ENCODE measurements at regions not wholly inside any gene's neighbourhood (a gene's known extent, or its start where the extent isn't known, plus 50 kb on each side); places are given as distances from the start of the nearest gene placed in this dataset.

DNA sequence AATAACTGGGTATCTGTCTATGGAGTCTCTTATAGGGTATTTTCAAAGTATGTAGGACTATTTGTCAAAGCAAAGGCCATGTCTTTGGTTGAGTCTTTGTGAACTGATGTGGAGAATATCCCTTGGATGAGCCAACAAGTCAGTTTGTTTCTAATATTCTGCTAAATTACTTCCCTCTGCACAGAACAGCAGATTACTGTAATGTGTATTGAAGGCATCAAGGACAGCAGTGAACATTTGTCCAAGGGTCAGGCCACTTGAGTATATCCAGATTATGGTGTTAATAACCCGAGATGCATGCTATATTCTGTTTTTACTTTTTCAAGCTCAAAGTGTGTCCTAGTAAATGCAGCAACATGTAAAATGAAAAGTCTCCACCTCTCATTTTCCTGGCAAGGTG lies 144.2 kb upstream of the GLI3 start:
- TF ChIP-seq SP1 (IDR thresholded peaks at IDR 0.05) (no peak), BHLHE40 (IDR thresholded peaks at IDR 0.05; ENCODE audit: borderline replicate concordance) (no peak), FOXK2 (IDR thresholded peaks at IDR 0.05) (no peak)

All from HEK293T (cell line).